IMR-90 (cell line): ENCODE measurements at regions not wholly inside any gene's neighbourhood (a gene's known extent, or its start where the extent isn't known, plus 50 kb on each side); places are given as distances from the start of the nearest gene placed in this dataset.

Source experiments
- ATAC-seq: fragments of 200-7000 bp; cut with Tn5 transposase; 2 replicates; pipeline ENCODE4 v1.9.1; 2020; ENCODE audit warnings: low read depth, mild to moderate bottlenecking, moderate library complexity
- BruUV-seq: library from RNA; stranded (reverse); fragments of 400-500 nt; replicated peaks from 2 replicates; lab custom pipeline; 2021; lab: Mats Ljungman, UMichigan
- CTCF ChIA-PET: fragments of 300-600 bp; formaldehyde crosslinking; extraction: SDS; loops from one replicate; lab custom pipeline; 2021; ENCODE audit warnings: antibody characterized with exemption; lab: Yijun Ruan, JAX
- POLR2A ChIA-PET: fragments of 300-600 bp; sonication (Branson Sonifier 250); formaldehyde crosslinking; loops from one replicate; lab custom pipeline; 2022; ENCODE audit warnings: antibody characterized with exemption; ENCODE audit not compliant: unreplicated experiment; lab: Charles Lee
- DNase-seq: peaks from one replicate; pipeline ENCODE4 v3.0.0; 2013
- H2AFZ ChIP-seq: replicated peaks from 2 replicates; pipeline ENCODE3; 2013; ENCODE audit warnings: low read length, mild to moderate bottlenecking; ENCODE audit not compliant: poor library complexity
- H2AK5ac ChIP-seq: 2 replicates; pipeline ENCODE4 v1.6.1; 2013; ENCODE audit warnings: low read depth, low read length, inconsistent platforms
- H2AK9ac ChIP-seq: replicated peaks from 2 replicates; pipeline ENCODE3; 2013; ENCODE audit warnings: mild to moderate bottlenecking, low read depth, low read length, moderate library complexity; ENCODE audit not compliant: poor library complexity
- H2BK120ac ChIP-seq: 2 replicates; pipeline ENCODE4 v1.6.1; 2013; ENCODE audit warnings: low read depth, low read length, inconsistent platforms
- H2BK15ac ChIP-seq: 3 replicates; pipeline ENCODE4 v1.6.1; 2013; ENCODE audit warnings: low read depth, low read length, inconsistent platforms
- H2BK20ac ChIP-seq: 2 replicates; pipeline ENCODE4 v1.6.1; 2013; ENCODE audit warnings: low read depth, mild to moderate bottlenecking, inconsistent platforms, low read length, moderate library complexity
- H2BK5ac ChIP-seq: 2 replicates; pipeline ENCODE4 v1.6.1; 2013; ENCODE audit warnings: mild to moderate bottlenecking, low read depth, low read length, inconsistent platforms; ENCODE audit not compliant: poor library complexity, severe bottlenecking
- H3K14ac ChIP-seq: replicated peaks from 2 replicates; pipeline ENCODE4 v1.6.1; 2013; ENCODE audit warnings: low read depth, low read length, inconsistent platforms
- H3K18ac ChIP-seq: 2 replicates; pipeline ENCODE4 v1.6.1; 2013; ENCODE audit warnings: low read depth, low read length, control low read depth
- H3K23ac ChIP-seq: 2 replicates; pipeline ENCODE4 v1.6.1; 2013; ENCODE audit warnings: low read depth, low read length, inconsistent platforms
- H3K27ac ChIP-seq: 2 replicates; pipeline ENCODE4 v1.5.1; 2013; ENCODE audit warnings: mild to moderate bottlenecking, control low read depth, low read length; ENCODE audit not compliant: insufficient read depth
- H3K27me3 ChIP-seq: 2 replicates; pipeline ENCODE4 v1.6.1; 2013; ENCODE audit warnings: low read length; ENCODE audit not compliant: control insufficient read depth, insufficient read depth
- H3K36me3 ChIP-seq: 2 replicates; pipeline ENCODE4 v1.6.1; 2013; ENCODE audit warnings: low read length, mixed read lengths; ENCODE audit not compliant: control insufficient read depth, insufficient read depth
- H3K4ac ChIP-seq: 2 replicates; pipeline ENCODE4 v1.6.1; 2013; ENCODE audit warnings: low read depth, low read length, inconsistent platforms
- H3K4me1 ChIP-seq: 2 replicates; pipeline ENCODE4 v1.6.1; 2013; ENCODE audit warnings: low read length, mixed read lengths; ENCODE audit not compliant: control insufficient read depth, insufficient read depth
- H3K4me2 ChIP-seq: 2 replicates; pipeline ENCODE4 v1.6.1; 2013; ENCODE audit warnings: low read depth, mild to moderate bottlenecking, control low read depth, low read length, moderate library complexity
- H3K4me3 ChIP-seq: 2 replicates; pipeline ENCODE4 v1.5.1; 2013; ENCODE audit warnings: low read depth, mild to moderate bottlenecking, control low read depth, low read length, moderate library complexity; ENCODE audit not compliant: insufficient read depth
- H3K56ac ChIP-seq: 2 replicates; pipeline ENCODE4 v1.6.1; 2013; ENCODE audit warnings: low read length, inconsistent platforms; ENCODE audit not compliant: insufficient read depth; ENCODE audit errors: extremely low read depth
- H3K79me1 ChIP-seq, 2 experiments: 2 replicates each; pipeline ENCODE4 v1.6.1; 2013; ENCODE audit warnings: low read length in 2 of 2, inconsistent platforms in 1 of 2, low read depth in 1 of 2
- H3K9ac ChIP-seq: 2 replicates; pipeline ENCODE4 v1.6.1; 2013; ENCODE audit warnings: low read depth, low read length, control low read depth
- H3K9me1 ChIP-seq: 2 replicates; pipeline ENCODE4 v1.6.1; 2013; ENCODE audit warnings: low read length, inconsistent platforms; ENCODE audit not compliant: insufficient read depth
- H3K9me3 ChIP-seq: 2 replicates; pipeline ENCODE4 v1.6.1; 2013; ENCODE audit warnings: low read length; ENCODE audit not compliant: control insufficient read depth, insufficient read depth
- H4K20me1 ChIP-seq: 2 replicates; pipeline ENCODE4 v1.6.1; 2013; ENCODE audit warnings: low read length, inconsistent platforms; ENCODE audit not compliant: insufficient read depth
- H4K5ac ChIP-seq: 2 replicates; pipeline ENCODE4 v1.6.1; 2013; ENCODE audit warnings: mild to moderate bottlenecking, low read depth, low read length, control low read depth
- H4K8ac ChIP-seq, 2 experiments: 2 replicates each; pipeline ENCODE4 v1.6.1; 2013; ENCODE audit warnings: low read depth in 2 of 2, low read length in 2 of 2, control low read depth in 1 of 2, inconsistent platforms in 1 of 2
- H4K91ac ChIP-seq: 2 replicates; pipeline ENCODE4 v1.6.1; 2013; ENCODE audit warnings: low read depth, low read length, inconsistent platforms; ENCODE audit not compliant: insufficient read depth
- BHLHE40 ChIP-seq: fragments of 150-350 bp; IDR thresholded peaks from 2 replicates; pipeline ENCODE4 v1.6.1; 2016; ENCODE audit warnings: mild to moderate bottlenecking, low read depth, low read length
- CHD1 ChIP-seq: IDR thresholded peaks from 2 replicates; pipeline ENCODE4 v1.6.1; 2012; ENCODE audit warnings: low read depth, low read length, improper control_type of control experiment
- FOS ChIP-seq: fragments of 150-350 bp; IDR thresholded peaks from 2 replicates; pipeline ENCODE4 v1.6.1; 2016; ENCODE audit warnings: low read depth, low read length
- MXI1 ChIP-seq: IDR thresholded peaks from 2 replicates; pipeline ENCODE4 v1.6.1; 2012; ENCODE audit warnings: low read depth, mild to moderate bottlenecking, low read length, moderate library complexity, borderline replicate concordance
- NFE2L2 ChIP-seq: fragments of 150-350 bp; IDR thresholded peaks from 2 replicates; pipeline ENCODE4 v1.6.1; 2016; ENCODE audit warnings: low read depth, mild to moderate bottlenecking, low read length
- POLR2A ChIP-seq: IDR thresholded peaks from 2 replicates; pipeline ENCODE4 v1.6.1; 2012; ENCODE audit warnings: mild to moderate bottlenecking, low read depth, low read length
- RCOR1 ChIP-seq: IDR thresholded peaks from 2 replicates; pipeline ENCODE4 v1.6.1; 2012; ENCODE audit warnings: mild to moderate bottlenecking, low read length, improper control_type of control experiment; ENCODE audit not compliant: insufficient replicate concordance
- RFX5 ChIP-seq: IDR thresholded peaks from 2 replicates; pipeline ENCODE4 v1.8.0; 2012; ENCODE audit warnings: low read depth, mild to moderate bottlenecking, low read length, moderate library complexity
- SMC3 ChIP-seq: fragments of 150-350 bp; IDR thresholded peaks from 2 replicates; pipeline ENCODE4 v1.6.1; 2016; ENCODE audit warnings: low read depth, mild to moderate bottlenecking, antibody characterized with exemption, low read length, moderate library complexity
- USF2 ChIP-seq: fragments of 150-350 bp; IDR thresholded peaks from 2 replicates; pipeline ENCODE4 v1.6.1; 2017; ENCODE audit warnings: mild to moderate bottlenecking, antibody characterized with exemption, low read length, low read depth
- WGBS, 2 experiments: methylation state at CpG; one replicate each; pipeline versions ENCODE4 v1.1.5 to v1.1.7; 2013; ENCODE audit warnings: missing lambda C conversion rate in 2 of 2; ENCODE audit not compliant: insufficient read length in 1 of 2; ENCODE audit errors: extremely low coverage in 2 of 2; 5-methylcytosine and 5-hydroxymethylcytosine counted together
- dilution Hi-C: fragments of 300-500 bp; cut with HindIII; formaldehyde crosslinking; loops from one replicate; pipeline ENCODE4 v1.14.3; 2018; ENCODE audit warnings: low sequenced_read_pairs; ENCODE audit not compliant: unreplicated experiment
- in situ Hi-C: fragments of 300-500 bp; cut with MboI; formaldehyde crosslinking; loops from 3 replicates; pipeline ENCODE4 v1.14.3; 2019; ENCODE audit warnings: low sequenced_read_pairs, inconsistent platforms, mixed read lengths
- intact Hi-C: fragments of 100-400 bp; cut with micrococcal nuclease; formaldehyde crosslinking; loops from 2 replicates; pipeline ENCODE4 v1.10.0; 2022
- TF ChIP-seq, protein P1 (sequence below): fragments of 150-350 bp; IDR thresholded peaks from 2 replicates; pipeline ENCODE4 v1.6.1; 2016; ENCODE audit warnings: low read depth, mild to moderate bottlenecking, low read length, moderate library complexity, borderline replicate concordance

GRCh38 chr9:89843074-89843473 lies 238.3 kb downstream of the GADD45G start:
- Histone ChIP-seq H3K9me3 (no peaks in the 10 kb centered on the region), H2BK120ac (no peak overlapping the region), H3K27ac (no peak overlapping the region), H3K9me1 (no peaks in the 10 kb centered on the region), H2BK15ac (no peak overlapping the region), H3K9ac (no peak overlapping the region), H4K91ac (no peak overlapping the region), H3K4me1 (no peaks in the 10 kb centered on the region), H4K8ac (no peak overlapping the region), H4K5ac (no peak overlapping the region), H3K4me3 (no peak overlapping the region), H3K4ac (no peak overlapping the region), H3K4me2 (no peak overlapping the region), H3K36me3 (no peaks in the 10 kb centered on the region), H4K20me1 (no peaks in the 10 kb centered on the region), H3K18ac (no peak overlapping the region), H2BK20ac (no peak overlapping the region), H3K79me1 (no peaks in the 10 kb centered on the region), H2AFZ (no peak overlapping the region), H3K23ac (no peak overlapping the region), H2BK5ac (no peak overlapping the region), H3K56ac (no peak overlapping the region), H3K14ac (no peak overlapping the region), H3K27me3 (peaks cover 2% of the 10 kb centered on the region; the same call in 1 of the 2 replicates), H2AK9ac (peak overlapping the region; percentile 37), H2AK5ac (no peak overlapping the region)
- dilution Hi-C loops (no loop called here), in situ Hi-C loops (no loop called here), intact Hi-C loops (no loop called here)
- TF ChIP-seq NFE2L2, result no peak
- no peak for TF ChIP-seq CHD1
- TF ChIP-seq FOS, result no peak
- no peak for TF ChIP-seq MXI1
- no peak for TF ChIP-seq RFX5
- TF ChIP-seq USF2, result no peak
- TF ChIP-seq BHLHE40, result no peak
- TF ChIP-seq, protein P1, sequence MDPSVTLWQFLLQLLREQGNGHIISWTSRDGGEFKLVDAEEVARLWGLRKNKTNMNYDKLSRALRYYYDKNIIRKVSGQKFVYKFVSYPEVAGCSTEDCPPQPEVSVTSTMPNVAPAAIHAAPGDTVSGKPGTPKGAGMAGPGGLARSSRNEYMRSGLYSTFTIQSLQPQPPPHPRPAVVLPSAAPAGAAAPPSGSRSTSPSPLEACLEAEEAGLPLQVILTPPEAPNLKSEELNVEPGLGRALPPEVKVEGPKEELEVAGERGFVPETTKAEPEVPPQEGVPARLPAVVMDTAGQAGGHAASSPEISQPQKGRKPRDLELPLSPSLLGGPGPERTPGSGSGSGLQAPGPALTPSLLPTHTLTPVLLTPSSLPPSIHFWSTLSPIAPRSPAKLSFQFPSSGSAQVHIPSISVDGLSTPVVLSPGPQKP, result no peak
- TF ChIP-seq POLR2A, result no peak
- no peak for TF ChIP-seq RCOR1
- no peak for TF ChIP-seq SMC3
- CTCF ChIA-PET, result no interaction called here
- ATAC-seq (no peak), DNase-seq (no peak)
- POLR2A ChIA-PET, result no interaction called here
- 67% methylated on average over 1 of the region's 5 CpGs; no CpG with 5 or more reads in 1 of the 2 experiments for WGBS, 2 experiments
- no TSS peak for BruUV-seq
